ENCODE measurements at regions not wholly inside any gene's neighbourhood (a gene's known extent, or its start where the extent isn't known, plus 50 kb on each side); places are given as distances from the start of the nearest gene placed in this dataset.

DNA sequence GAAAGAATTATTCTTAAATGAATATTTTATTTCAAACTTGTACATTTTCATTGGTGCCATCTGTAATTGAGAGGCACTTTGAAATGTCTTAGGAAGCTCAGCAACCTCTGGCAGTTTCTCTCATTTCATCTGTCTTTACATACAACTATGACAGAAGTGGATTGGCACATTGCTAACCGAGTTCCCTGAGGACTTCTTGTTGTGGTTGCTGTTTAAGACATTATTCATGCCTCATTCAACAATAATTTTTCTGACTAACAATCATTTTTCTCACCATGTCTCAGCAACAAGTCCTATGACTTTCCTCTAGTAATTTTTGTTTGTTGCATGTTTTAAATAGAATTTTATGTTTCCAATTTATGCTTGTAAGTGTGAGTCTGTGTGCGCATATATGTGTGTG, 284.0 kb upstream of the CWC22 start:
- TF ChIP-seq, protein P1, sequence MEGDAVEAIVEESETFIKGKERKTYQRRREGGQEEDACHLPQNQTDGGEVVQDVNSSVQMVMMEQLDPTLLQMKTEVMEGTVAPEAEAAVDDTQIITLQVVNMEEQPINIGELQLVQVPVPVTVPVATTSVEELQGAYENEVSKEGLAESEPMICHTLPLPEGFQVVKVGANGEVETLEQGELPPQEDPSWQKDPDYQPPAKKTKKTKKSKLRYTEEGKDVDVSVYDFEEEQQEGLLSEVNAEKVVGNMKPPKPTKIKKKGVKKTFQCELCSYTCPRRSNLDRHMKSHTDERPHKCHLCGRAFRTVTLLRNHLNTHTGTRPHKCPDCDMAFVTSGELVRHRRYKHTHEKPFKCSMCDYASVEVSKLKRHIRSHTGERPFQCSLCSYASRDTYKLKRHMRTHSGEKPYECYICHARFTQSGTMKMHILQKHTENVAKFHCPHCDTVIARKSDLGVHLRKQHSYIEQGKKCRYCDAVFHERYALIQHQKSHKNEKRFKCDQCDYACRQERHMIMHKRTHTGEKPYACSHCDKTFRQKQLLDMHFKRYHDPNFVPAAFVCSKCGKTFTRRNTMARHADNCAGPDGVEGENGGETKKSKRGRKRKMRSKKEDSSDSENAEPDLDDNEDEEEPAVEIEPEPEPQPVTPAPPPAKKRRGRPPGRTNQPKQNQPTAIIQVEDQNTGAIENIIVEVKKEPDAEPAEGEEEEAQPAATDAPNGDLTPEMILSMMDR (IDR thresholded peaks at IDR 0.05; ENCODE audit: insufficient read depth, low read length, missing control alignments), result no peak
- no peak overlapping the region for H3K4me3 ChIP-seq (ENCODE audit: low read depth, low read length)
- ChIA-PET POLR2A (no interaction called here), CTCF (no interaction called here)
- no peak for DNase-seq (ENCODE audit: low read depth, low spot score)

DNA sequence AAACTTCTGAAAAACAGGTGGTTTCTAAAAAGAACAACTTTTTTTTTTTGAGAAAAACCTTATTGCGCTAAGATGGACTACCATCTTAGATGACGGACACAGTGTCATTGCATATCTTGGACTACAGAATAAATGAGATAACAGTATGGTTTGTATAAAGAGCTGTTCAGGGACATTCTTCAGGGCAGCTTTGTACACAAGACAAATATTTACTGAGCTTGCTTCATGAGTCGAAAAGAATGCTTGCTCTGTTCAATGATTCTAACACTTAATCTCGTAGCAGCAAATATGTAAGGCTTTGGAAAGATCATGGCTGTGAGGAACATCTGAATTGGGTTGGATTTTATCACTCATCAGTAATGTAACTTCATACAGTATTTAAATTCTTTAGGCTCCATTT, 282.5 kb upstream of the CWC22 start:
- CTCF ChIA-PET, result no interaction called here
- POLR2A ChIA-PET, result no interaction called here
- TF ChIP-seq, protein P1 (IDR thresholded peaks at IDR 0.05; ENCODE audit: insufficient read depth, low read length, missing control alignments), result no peak
- no peak overlapping the region for H3K4me3 ChIP-seq (ENCODE audit: low read depth, low read length)
- no peak for DNase-seq (ENCODE audit: low read depth, low spot score)

DNA sequence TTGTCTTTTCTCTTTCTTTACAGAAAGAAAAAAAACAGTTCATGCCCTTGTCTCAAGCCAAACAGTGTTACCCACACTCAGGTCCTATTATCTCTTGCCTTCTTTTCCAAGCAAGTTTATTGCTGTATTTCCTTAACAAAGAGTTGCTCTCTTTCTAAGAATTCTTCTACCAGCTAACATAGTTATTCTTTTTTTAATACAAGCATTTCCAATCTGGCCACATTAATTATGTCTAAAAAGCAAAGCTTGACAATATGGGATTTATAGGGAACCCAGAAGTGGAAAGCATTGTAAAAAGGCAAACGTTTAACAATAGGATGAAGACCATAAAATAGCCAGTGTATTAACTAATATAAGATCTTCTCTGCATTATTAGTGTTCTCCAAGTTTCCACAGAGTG, 272.5 kb upstream of the CWC22 start:
- ChIA-PET CTCF (no interaction called here), POLR2A (no interaction called here)
- H3K4me3 ChIP-seq (ENCODE audit: low read depth, low read length), result no peak overlapping the region
- no peak for DNase-seq (ENCODE audit: low read depth, low spot score)
- TF ChIP-seq, protein P1 (IDR thresholded peaks at IDR 0.05; ENCODE audit: insufficient read depth, low read length, missing control alignments), result no peak

DNA sequence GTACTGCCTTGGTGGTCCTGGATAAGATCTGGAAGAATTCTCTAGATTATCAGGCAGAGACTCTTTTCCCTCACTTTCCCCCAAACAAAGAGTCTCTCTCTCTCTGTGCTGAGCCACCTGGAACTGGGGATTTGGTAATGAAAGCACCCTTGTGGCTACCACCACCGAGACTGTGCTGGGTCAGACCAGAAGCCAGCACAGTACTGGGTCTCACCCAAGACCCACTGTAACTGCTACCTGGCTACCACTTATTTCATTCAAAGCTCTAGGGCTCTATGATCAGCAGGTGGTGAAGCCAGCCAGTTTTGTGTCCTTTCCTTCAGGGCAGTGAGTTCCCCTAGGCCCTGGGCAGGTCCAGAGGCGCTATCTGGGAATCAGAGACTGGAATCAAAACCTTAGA, 269.6 kb upstream of the CWC22 start:
- no peak overlapping the region for H3K4me3 ChIP-seq (ENCODE audit: low read depth, low read length)
- no peak for DNase-seq (ENCODE audit: low read depth, low spot score)
- POLR2A ChIA-PET, result no interaction called here
- TF ChIP-seq, protein P1 (IDR thresholded peaks at IDR 0.05; ENCODE audit: insufficient read depth, low read length, missing control alignments), result no peak
- CTCF ChIA-PET, result no interaction called here

DNA sequence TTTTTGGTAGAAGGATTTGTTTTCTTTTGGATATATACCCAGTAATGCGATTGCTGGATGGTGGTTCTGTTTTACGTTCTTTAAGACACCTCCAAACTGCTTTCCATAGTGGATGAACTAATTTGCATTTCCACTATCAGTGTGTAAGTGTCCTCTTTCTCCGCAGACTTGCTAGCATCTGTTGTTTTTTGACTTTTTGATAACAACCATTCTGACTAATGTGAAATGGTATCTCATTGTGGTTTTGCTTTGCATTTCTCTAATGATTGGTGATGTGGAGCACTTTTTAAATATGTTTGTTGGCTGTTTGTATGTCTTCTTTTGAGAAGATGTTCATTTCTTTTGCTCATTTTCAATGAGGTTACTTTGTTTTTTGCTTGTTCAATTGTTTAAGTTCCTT, 260.9 kb upstream of the CWC22 start:
- TF ChIP-seq, protein P1 (IDR thresholded peaks at IDR 0.05; ENCODE audit: insufficient read depth, low read length, missing control alignments), result no peak
- no peak overlapping the region for H3K4me3 ChIP-seq (ENCODE audit: low read depth, low read length)
- ChIA-PET CTCF (no interaction called here), POLR2A (no interaction called here)
- DNase-seq (ENCODE audit: low read depth, low spot score), result no peak

DNA sequence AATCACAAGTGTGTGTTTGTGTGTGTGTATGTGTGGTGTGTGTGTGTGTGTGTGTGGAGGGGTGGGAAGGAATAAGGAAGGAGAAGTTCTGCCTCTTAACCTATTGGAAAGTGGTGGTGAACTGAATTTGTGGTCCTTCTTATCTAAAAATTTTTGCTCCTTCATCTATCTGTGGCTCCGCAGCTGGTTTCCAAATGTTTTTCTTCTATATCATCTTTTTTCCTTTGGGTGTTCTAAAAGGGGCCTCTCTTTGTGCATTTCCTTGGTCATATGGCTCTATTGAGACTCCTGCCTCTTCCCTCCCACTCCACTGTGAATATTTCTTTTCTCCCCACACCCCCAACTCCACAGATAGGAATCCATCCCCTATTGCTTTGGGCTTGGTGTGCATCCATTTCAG, 254.9 kb upstream of the CWC22 start:
- no peak overlapping the region for H3K4me3 ChIP-seq (ENCODE audit: low read depth, low read length)
- CTCF ChIA-PET, result no interaction called here
- TF ChIP-seq, protein P1 (IDR thresholded peaks at IDR 0.05; ENCODE audit: insufficient read depth, low read length, missing control alignments), result no peak
- no peak for DNase-seq (ENCODE audit: low read depth, low spot score)
- POLR2A ChIA-PET, result no interaction called here
